ENCODE measurements at regions not wholly inside any gene's neighbourhood (a gene's known extent, or its start where the extent isn't known, plus 50 kb on each side); places are given as distances from the start of the nearest gene placed in this dataset.

DNA sequence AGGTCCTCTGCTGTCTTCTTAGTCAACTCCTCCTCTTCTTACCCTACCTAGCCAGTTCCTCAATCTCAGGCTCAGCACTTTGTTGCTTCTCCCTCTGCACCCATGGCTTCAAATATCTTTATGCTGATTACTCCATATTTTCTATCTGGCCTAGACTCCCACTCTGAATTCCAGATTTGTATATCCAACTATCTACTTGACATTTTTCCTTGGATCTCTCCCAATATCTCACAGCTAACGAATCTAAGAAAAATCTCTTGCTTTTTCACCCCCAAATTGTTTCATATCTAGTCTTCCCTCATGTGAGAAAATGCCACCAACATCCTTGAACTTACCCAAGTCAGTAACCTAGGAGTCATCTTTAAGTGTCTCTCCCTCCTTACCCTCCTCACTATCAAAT, 176.4 kb upstream of the ERCC4 start:
- in situ Hi-C loops (cut with MboI; ENCODE audit: low pct_unique_long_range_greater_than_20kb, low sequenced_read_pairs) = no loop called here
- no peak for DNase-seq

DNA sequence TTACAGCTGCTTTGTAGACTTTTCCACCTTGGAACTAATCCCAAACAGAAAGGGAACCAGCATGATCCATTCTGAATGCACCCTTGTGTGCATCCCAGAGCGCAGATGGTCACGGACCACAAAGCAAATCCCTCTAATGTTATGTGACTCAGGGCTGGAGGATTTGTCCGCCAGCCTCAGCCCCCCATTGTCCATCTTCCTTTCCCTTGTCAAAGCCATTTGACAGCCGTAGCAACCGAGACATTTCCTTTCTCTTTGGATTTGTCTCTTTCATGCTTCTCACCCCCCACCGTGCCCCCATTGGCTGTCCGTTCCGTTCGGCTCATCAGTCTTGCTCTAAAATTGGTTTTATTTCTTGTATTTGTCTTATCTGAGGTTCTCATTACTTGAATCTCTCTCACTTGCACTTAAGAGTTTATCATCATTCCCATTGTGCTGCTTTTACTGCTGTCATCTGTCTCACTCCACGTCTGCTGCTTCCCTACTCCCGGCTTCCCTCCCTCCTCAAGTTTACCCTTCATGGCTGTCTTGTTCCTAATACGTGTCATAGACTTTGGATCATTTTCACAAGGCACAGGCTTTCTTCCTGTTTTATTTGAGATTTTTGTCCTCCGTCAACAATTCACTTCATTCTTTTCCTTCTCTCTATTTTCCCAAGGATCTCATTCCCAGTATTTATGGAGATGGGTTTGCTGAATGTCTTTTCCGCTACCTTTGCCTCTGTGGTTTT, 163.4 kb upstream of the ERCC4 start:
- in situ Hi-C loops (cut with MboI; ENCODE audit: low pct_unique_long_range_greater_than_20kb, low sequenced_read_pairs) = no loop called here
- DNase-seq = no peak

DNA sequence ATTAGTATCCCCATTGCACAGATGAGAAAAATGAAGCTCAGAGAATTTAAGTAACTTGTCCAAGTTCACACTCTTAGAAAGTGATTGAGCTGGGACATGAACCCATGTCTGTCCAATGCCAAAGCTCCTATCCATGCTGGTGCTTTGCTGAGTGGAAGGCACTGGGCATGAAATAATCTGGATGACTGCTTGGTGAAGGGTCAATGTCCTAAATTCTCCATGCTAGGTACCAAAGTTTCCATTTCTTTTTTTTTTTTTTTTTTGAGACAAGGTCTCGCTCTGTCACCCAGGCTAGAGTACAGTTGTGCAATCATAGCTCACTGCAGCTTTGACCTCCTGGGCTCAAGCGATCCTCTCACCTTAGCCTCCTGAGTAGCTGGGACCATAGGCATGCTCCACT, 153.6 kb upstream of the ERCC4 start:
- no peak for DNase-seq
- in situ Hi-C loops (cut with MboI; ENCODE audit: low pct_unique_long_range_greater_than_20kb, low sequenced_read_pairs) = no loop called here

DNA sequence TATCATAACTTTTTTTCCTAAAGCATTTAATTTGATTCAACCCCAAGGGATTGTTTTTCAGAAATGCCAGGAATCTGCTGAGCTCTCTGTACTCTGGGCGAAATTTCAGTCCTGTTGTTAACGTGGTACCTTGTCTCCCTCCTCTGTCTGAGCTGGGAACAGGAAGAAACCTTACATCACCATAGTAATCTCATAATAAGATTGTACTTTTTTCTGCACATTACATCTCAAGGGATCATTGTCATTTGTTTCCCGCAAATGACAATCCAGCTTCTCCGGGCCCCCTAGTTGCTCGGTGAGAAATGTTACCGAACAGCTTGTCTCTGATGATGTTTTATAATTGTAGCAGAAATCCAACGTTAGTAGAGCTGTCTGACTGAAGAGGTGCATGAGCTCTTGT, 152.7 kb upstream of the ERCC4 start:
- DNase-seq = no peak
- in situ Hi-C loops (cut with MboI; ENCODE audit: low pct_unique_long_range_greater_than_20kb, low sequenced_read_pairs) = no loop called here

DNA sequence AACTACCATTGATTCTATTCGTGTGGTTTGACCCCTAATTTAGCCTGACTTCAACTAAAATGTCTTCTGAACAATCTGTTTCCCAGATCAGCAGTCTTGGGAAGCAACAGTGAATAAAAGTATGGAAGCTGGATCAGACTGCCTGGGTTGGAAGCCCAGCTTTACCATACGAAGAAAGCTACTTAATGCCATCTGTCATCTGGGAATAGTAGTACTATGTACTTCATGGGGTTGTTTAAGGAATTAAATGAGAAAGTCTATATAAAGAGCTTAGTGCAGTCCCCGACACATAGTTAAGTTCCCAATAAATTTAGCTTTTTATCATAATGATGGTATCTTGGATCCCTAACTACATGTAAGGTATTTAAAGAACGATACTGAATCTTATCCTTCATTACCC, 151.5 kb upstream of the ERCC4 start:
- in situ Hi-C loops (cut with MboI; ENCODE audit: low pct_unique_long_range_greater_than_20kb, low sequenced_read_pairs) = no loop called here
- DNase-seq = no peak

DNA sequence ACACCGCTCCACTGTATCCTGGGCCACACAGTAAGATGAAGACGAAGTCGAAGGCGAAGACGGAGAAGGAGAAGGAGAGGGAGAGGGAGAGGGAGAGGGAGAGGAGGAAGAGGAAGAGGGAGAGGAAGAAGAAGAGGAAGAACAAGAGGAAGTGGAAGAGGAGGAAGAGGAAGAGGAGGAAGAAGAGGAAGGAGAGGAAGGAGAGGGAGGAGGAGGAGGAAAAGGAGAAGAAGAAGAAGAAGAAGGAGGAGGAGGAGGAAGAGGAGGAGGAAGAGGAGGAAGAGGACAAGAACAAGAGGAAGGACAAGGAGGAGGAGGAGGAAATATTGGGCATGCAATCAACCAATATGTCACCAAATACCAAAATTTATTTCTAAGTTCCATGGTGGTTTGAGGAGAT, 149.5 kb upstream of the ERCC4 start:
- no peak for DNase-seq
- in situ Hi-C loops (cut with MboI; ENCODE audit: low pct_unique_long_range_greater_than_20kb, low sequenced_read_pairs) = no loop called here

DNA sequence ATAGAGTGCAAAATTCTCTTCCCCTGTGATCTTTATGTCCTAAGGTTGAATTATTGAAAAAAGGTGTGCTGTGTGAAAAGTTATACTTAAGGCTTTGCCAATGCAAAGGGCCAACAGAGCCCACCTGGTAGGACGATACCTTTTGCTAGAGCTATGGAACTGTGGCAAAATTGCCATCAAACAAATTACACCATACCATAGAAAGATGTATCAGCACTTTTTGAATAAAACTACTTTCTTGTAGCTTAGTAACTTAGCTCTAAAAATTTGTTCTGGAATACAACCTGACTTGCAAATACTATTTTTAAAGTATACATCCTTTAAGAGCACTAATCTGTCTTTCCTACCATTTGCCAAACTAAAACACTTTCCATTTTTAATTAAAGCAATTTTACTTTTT, 147.2 kb upstream of the ERCC4 start:
- no peak for DNase-seq
- in situ Hi-C loops (cut with MboI; ENCODE audit: low pct_unique_long_range_greater_than_20kb, low sequenced_read_pairs) = no loop called here

DNA sequence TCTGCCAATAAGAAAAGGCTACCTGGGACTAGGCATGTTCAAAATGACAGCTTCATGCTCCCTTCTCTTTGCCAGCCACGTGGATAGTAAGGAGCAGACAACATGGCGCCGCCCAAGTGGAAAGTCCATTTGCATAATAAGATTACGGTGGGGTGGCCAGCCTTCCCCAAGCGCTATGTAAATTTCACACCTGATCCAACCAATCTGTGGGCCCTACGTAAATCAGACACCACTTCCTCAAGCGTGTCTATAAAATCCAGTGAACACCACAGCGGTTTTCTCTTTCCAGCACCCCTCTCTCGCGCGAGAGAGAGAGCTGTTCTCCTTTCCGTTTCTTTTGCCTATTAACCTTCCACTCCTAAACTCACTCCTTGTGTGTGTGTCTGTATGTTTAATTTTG, 140.3 kb upstream of the ERCC4 start:
- in situ Hi-C loops (cut with MboI; ENCODE audit: low pct_unique_long_range_greater_than_20kb, low sequenced_read_pairs) = no loop called here
- no peak for DNase-seq

DNA sequence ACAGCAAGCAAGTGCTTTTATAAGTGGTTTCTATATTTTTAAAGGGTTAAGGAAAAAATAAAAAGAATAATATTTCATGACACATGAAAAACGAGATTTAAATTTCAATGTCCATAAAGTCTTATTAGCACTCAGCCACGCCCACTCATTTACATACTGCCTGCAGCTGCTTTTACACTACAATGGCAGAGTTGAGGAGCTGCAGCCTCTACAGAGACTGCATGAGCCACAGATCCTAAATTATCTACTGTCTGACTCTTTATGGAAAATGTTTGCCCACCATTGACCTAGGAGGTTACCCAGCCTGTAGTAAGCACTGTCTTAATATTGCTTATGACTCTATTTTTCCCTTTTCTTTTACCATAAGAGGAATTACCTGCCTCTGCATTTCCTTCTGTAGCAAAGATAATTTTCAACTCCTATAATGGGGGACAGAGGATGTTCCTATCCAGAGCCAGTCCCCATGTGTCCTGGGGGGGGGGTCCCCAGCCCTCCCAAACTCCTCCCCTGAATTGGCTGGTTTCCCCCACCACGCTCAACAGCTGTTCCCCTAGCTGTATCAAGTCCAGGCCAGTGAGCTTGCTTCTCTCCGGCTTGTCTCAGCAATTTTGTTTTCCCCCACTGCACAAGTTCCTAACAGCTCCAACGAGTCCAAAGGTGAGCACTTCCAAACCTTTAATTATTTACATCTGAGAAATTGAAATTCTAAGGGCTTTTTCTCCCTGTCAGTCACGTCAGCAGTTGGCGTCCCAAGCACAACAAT, 139.4 kb upstream of the ERCC4 start:
- DNase-seq = no peak
- in situ Hi-C loops (cut with MboI; ENCODE audit: low pct_unique_long_range_greater_than_20kb, low sequenced_read_pairs) = no loop called here

DNA sequence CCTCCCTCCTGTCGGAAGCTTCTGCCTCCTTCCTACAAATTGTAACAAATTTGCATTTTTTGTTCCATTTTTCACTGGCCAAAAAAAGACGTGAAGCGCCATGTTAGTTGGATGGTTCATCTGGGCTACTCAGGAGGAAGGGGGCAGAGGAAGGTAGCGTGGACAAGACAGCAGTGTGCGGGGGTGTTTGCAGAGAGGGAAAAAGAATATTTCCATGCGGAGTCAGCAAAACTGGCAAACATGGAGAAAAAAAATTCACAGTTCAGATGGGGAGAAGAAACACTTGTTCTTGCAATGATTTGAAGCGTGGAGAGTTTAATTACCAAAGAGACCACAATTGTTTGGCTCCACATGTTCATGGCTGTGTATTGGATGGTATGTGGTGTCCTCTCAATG, 138.8 kb upstream of the ERCC4 start:
- in situ Hi-C loops (cut with MboI; ENCODE audit: low pct_unique_long_range_greater_than_20kb, low sequenced_read_pairs) = no loop called here

DNA sequence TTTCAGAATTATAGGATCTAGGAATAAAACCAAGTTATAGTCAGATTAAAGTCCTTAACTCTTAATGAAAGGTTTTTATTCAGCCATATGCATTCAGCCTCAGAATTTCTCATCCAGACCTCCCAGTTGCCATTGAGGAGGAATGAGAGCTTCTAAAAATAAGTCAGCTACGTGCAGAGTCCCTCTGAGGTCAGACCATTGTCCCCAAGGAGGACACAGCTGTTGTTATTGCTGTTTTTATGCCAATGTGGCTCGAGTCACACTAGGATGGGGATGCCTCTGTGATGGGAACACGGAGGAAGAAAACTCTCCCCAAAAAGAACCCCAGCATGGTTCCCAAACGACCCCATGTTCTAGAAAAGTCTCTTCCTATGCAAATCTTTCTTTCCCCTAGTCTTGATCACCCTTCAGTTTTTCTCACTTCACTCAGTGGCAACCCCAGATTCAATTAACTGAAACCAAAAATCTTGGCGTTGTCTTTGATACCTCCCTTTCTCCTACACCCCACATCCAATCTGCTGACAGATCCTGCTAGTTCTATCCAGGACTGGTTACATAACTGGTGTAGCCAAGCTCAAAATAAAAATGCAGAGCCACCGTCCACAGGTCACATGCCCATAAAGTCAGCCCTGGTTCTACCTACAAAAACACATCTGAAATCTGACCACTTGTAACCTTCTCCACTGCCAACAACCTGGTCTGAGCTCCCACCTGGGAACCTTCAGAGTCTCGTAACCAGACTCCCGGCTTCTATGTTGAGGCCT, 138.2 kb upstream of the ERCC4 start:
- in situ Hi-C loops (cut with MboI; ENCODE audit: low pct_unique_long_range_greater_than_20kb, low sequenced_read_pairs) = no loop called here

More for the DNA sequence above, 138.8 kb upstream of the ERCC4 start:
- DNase-seq = no peak

DNA sequence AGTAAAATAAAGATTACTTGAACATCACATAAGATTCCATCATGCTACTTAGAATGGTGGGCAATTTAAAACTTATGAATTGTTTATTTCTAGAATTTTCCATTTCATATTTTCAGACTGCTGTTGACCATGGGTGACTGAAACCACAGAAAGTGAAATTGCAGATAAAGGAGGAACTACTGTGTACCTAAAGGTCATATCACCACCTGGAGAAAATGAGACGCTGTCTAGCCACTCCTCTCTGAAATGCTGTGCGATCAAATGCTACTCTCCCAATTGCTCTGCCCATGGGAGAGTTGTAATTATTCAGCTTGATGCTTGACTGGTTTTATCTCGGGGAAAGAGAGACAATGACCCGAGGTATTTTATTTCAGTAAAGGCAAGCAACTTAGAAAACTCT, 128.9 kb upstream of the ERCC4 start:
- in situ Hi-C loops (cut with MboI; ENCODE audit: low pct_unique_long_range_greater_than_20kb, low sequenced_read_pairs) = no loop called here
- DNase-seq = no peak

More for the DNA sequence above, 138.2 kb upstream of the ERCC4 start:
- no peak for DNase-seq

DNA sequence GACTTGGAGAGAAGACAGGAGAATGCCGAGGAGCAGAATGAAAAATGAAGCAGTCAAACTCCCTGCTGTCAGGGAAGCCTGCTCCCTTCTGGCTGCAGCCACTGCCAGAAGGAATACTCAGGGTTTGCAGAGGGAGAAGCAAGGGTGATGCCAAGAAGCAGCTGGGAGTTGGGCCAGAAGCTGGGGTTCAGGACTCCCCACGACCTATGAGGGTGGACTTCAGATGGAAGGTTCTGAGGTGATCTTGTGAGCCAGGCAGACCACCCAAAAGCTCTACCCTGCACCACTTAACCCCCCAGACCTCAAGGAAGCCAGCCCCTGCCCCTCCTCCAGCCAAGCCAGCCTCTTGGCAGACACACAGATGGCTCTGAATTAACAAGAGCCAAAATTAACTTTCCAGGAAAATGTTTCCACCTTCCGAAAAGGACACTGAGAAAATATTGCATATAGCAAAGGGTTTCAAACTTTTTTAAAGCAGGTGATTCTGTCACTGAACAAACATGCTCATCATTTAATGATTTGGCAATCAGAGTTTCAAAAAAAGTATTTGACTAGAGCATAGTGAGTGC, 126.0 kb upstream of the ERCC4 start:
- in situ Hi-C loops (cut with MboI; ENCODE audit: low pct_unique_long_range_greater_than_20kb, low sequenced_read_pairs) = no loop called here
- no peak for DNase-seq

DNA sequence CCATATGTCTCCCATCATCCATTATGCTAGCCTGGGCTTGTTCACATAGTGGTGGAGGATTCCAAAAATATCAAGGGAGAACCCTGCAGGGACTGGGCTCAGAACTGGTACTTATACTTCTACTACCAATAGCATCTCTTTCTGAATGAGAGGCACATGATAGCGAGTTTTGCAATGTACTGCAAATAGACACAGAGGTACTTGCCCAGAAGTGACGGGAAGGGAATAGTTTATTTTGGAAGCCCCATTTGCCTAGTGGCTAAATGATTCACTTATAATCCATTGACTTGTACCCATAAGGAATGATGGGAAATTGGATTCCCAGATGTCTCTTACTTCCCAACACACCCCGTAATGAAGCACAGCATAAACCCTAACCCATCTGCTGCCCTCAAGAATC, 124.8 kb upstream of the ERCC4 start:
- DNase-seq = no peak
- in situ Hi-C loops (cut with MboI; ENCODE audit: low pct_unique_long_range_greater_than_20kb, low sequenced_read_pairs) = no loop called here

DNA sequence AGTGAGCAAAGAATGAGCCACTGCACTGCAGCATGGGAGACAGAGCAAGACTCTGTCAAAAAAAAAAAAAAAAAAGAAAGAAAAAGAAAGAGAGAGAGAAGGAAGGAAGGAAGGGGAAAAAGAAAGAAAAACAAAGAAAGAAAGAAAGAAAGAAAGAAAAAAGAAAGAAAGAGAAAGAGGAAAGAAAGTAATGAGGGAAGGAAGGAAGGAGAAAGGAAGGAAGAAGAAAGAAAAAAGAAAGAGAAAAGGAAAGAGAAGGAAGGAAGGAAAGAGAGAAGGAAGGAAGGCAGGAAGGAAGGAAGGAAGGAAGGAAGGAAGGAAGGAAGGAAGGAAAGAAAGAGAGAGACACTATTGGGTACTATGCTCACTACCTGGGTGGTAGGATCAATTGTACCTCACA, 122.2 kb upstream of the ERCC4 start:
- in situ Hi-C loops (cut with MboI; ENCODE audit: low pct_unique_long_range_greater_than_20kb, low sequenced_read_pairs) = no loop called here
- no peak for DNase-seq

DNA sequence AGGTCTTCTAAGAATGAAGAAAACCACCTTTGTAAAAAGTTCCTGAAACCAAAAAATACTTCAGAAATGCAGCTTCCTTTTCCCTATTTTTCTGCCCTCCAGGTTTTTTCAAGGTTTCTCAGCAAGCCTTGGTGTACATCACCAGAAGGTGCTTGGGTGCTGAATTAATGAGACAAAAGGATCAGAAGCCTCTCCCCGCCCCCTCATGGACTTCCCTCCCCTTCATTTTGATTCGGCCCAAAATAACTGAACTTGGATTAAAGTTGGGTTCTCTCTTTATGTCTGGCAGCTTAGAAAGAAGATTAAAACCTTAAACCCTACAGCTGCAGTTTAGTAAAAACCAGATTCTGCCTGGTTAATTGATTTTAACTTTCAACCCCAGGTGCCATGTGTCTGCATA, 121.7 kb upstream of the ERCC4 start:
- in situ Hi-C loops (cut with MboI; ENCODE audit: low pct_unique_long_range_greater_than_20kb, low sequenced_read_pairs) = no loop called here
- DNase-seq = no peak

DNA sequence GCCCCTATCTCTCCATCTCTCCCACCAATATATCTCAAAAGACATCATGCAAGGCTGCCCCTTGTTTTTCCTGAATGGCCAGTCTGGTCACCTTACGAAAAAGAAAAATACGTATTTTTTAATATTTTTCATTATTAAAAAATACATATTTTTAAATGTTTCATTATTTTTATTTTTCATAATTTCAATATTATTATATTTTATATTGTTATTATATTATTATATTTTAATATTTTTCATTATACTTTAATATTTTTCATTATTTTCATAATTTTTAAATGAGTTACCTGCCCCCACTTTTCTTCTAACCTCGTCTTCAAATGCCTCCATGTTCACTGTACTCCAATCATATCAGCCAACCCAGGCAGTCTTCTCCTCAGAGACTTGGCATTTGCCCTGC, 116.0 kb upstream of the ERCC4 start:
- in situ Hi-C loops (cut with MboI; ENCODE audit: low pct_unique_long_range_greater_than_20kb, low sequenced_read_pairs) = no loop called here
- DNase-seq = no peak

DNA sequence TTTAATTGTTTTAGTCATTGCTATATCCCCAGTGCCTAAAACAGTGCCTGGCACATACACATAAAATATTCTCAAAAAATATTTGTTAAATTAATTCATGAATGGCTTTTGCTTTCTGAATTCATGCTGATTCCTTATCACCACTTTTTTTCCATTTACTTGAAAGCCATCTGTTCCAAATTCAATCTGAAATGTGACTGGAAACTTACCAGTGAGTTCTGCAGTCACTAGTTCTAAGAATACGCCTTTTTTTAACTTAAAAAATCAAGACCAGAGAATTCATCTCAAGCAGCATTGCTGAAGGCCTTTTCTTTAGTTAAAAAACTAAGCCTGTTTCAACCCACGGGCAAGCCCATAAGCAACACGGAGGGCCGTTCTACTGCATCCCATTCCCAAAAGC, 114.0 kb upstream of the ERCC4 start:
- in situ Hi-C loops (cut with MboI; ENCODE audit: low pct_unique_long_range_greater_than_20kb, low sequenced_read_pairs) = no loop called here
- no peak for DNase-seq

DNA sequence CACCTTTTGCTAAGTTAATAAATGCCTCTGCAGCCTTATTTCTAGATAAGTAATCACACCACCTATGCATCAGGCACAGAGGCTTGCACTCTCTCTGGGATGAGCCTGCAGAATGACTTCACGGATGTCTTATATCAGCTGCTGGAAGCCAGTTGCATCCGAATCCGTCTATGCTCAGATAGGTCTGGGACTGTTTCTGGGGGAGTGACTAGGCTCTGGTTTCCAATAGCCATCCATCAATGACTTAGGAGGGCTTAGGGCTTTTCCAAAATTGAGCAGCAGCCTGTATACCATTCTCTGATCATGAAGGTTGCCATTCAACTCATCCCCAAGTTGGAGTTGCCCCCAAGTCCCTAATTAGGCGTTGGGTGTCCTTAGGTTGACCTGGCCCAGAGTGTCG, 113.3 kb upstream of the ERCC4 start:
- DNase-seq = no peak
- in situ Hi-C loops (cut with MboI; ENCODE audit: low pct_unique_long_range_greater_than_20kb, low sequenced_read_pairs) = no loop called here

DNA sequence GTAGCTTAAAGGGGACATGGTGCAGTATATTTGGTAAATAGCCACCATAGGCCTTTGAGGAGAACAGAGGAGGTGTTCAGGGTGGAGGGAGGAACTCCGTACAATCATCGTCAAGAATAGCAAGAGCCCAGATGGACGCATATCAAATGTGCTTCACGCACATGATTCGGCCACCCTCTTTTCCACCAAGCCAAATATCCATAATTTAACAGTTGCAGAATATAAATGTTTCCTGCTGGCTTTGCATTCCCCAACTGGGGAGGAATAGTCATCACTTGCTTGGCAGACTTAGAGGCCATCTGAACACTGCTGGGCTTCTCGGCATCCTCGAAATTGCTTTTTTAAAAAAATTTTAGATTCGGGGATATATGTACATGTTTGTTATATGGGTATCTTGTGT, 111.9 kb upstream of the ERCC4 start:
- in situ Hi-C loops (cut with MboI; ENCODE audit: low pct_unique_long_range_greater_than_20kb, low sequenced_read_pairs) = no loop called here
- no peak for DNase-seq
